CD4-positive, alpha-beta T cell (primary cell): ENCODE measurements at regions not wholly inside any gene's neighbourhood (a gene's known extent, or its start where the extent isn't known, plus 50 kb on each side); places are given as distances from the start of the nearest gene placed in this dataset.

Experiments used
- ATAC-seq: fragments of 200-7000 bp; cut with Tn5 transposase; one replicate; pipeline ENCODE4 v1.10.0; 2022; ENCODE audit warnings: mild to moderate bottlenecking; ENCODE audit not compliant: poor library complexity
- CTCF ChIA-PET: fragments of 350-600 bp; sonication (Branson Sonifier 250); formaldehyde crosslinking; loops from one replicate; lab custom pipeline; 2021; ENCODE audit warnings: antibody characterized with exemption, inconsistent platforms; lab: Charles Lee
- POLR2A ChIA-PET: fragments of 350-600 bp; sonication (Branson Sonifier 250); formaldehyde crosslinking; loops from one replicate; lab custom pipeline; 2021; ENCODE audit warnings: antibody characterized with exemption, inconsistent platforms; lab: Charles Lee
- DNase-seq, 14 experiments: peaks; one replicate each; pipeline ENCODE4 v3.0.0-alpha.2; 2013 to 2020; ENCODE audit warnings: mixed read lengths in 2 of 14
- H3K27ac ChIP-seq, 2 donors: one replicate each; pipeline versions ENCODE4 v1.5.1 to v1.7.0; 2013; ENCODE audit warnings: low read length in 2 of 2, low read depth in 1 of 2, mild to moderate bottlenecking in 1 of 2
- H3K27me3 ChIP-seq, 2 experiments: 1 replicate in 1 of 2; 2 replicates in 1 of 2; pipeline versions ENCODE4 v1.6.1 to v1.7.0; 2013; ENCODE audit warnings: low read length in 2 of 2, control low read depth in 1 of 2, mild to moderate bottlenecking in 1 of 2, moderate library complexity in 1 of 2; ENCODE audit not compliant: insufficient read depth in 2 of 2, control insufficient read depth in 1 of 2
- H3K36me3 ChIP-seq: one replicate; pipeline ENCODE4 v1.6.1; 2013; ENCODE audit warnings: low read length, control low read depth; ENCODE audit not compliant: insufficient read depth
- H3K4me1 ChIP-seq: one replicate; pipeline ENCODE4 v1.6.1; 2013; ENCODE audit warnings: low read length, control low read depth; ENCODE audit not compliant: insufficient read depth
- H3K4me3 ChIP-seq: one replicate; pipeline ENCODE4 v1.5.1; 2013; ENCODE audit warnings: mild to moderate bottlenecking, low read length, moderate library complexity
- H3K9me3 ChIP-seq, 2 experiments: 1 replicate in 1 of 2; 2 replicates in 1 of 2; pipeline versions ENCODE4 v1.6.1 to v1.7.0; 2013; ENCODE audit warnings: low read length in 2 of 2, mild to moderate bottlenecking in 2 of 2, control low read depth in 1 of 2, moderate library complexity in 1 of 2; ENCODE audit not compliant: control insufficient read depth in 1 of 2, insufficient read depth in 1 of 2
- H3K27ac Mint-ChIP-seq: one replicate; pipeline ENCODE4 v1.8.0; 2020; ENCODE audit warnings: mixed read lengths
- H3K27me3 Mint-ChIP-seq: one replicate; pipeline ENCODE4 v1.8.0; 2021; ENCODE audit warnings: mixed read lengths
- H3K36me3 Mint-ChIP-seq: one replicate; pipeline ENCODE4 v1.8.0; 2021; ENCODE audit warnings: low read depth, mixed read lengths
- H3K4me1 Mint-ChIP-seq: one replicate; pipeline ENCODE4 v1.8.0; 2021; ENCODE audit warnings: low read depth, mixed read lengths
- H3K4me3 Mint-ChIP-seq: one replicate; pipeline ENCODE4 v1.8.0; 2020; ENCODE audit warnings: mild to moderate bottlenecking, mixed read lengths
- H3K9me3 Mint-ChIP-seq: one replicate; pipeline ENCODE4 v1.8.0; 2020; ENCODE audit warnings: mixed read lengths
- CTCF ChIP-seq: fragments of 200-600 bp; IDR thresholded peaks from one replicate; pipeline ENCODE4 v1.8.0; 2022; ENCODE audit warnings: antibody characterized with exemption, mild to moderate bottlenecking
- intact Hi-C, 2 experiments: fragments of 100-400 bp; cut with DNase I in 1 of 2; cut with micrococcal nuclease in 1 of 2; formaldehyde crosslinking; loops; one replicate each; pipeline versions ENCODE4 v1.15.1 to v1.9.0; 2023 to 2025; cut with DNase I, micrococcal nuclease

GRCh38 chr2:163541943-163542342 is 193.9 kb downstream of the FIGN start:
- no peaks in the 10 kb centered on the region for H3K36me3 ChIP-seq
- no peaks in the 10 kb centered on the region for H3K27me3 Mint-ChIP-seq

GRCh38 chr2:163541495-163541894 is 194.3 kb downstream of the FIGN start:
- no peaks in the 10 kb centered on the region for H3K27me3 Mint-ChIP-seq
- H3K27ac ChIP-seq, result no peak overlapping the region
- DNase-seq (no peak), ATAC-seq (no peak)
- H3K4me3 ChIP-seq, result no peak overlapping the region
- CTCF ChIA-PET, result no interaction called here
- POLR2A ChIA-PET, result no interaction called here
- no peak overlapping the region for H3K4me3 Mint-ChIP-seq
- H3K36me3 ChIP-seq, result no peaks in the 10 kb centered on the region
- peaks cover 0 to 3% of the 10 kb centered on the region in 2 experiments for H3K9me3 ChIP-seq
- H3K36me3 Mint-ChIP-seq, result no peaks in the 10 kb centered on the region
- intact Hi-C loops, result no loop called here
- no peak overlapping the region for H3K27ac Mint-ChIP-seq
- H3K9me3 Mint-ChIP-seq, result peaks cover 11% of the 10 kb centered on the region
- TF ChIP-seq CTCF, result no peak
- no peaks in the 10 kb centered on the region for H3K27me3 ChIP-seq
- H3K4me1 ChIP-seq, result no peaks in the 10 kb centered on the region
- no peaks in the 10 kb centered on the region for H3K4me1 Mint-ChIP-seq

More at GRCh38 chr2:163541943-163542342, 193.9 kb downstream of the FIGN start:
- no peaks in the 10 kb centered on the region for H3K27me3 ChIP-seq
- Mint-ChIP-seq H3K27ac (no peak overlapping the region), H3K36me3 (no peaks in the 10 kb centered on the region), H3K9me3 (peaks cover 11% of the 10 kb centered on the region), H3K4me1 (no peaks in the 10 kb centered on the region), H3K4me3 (no peak overlapping the region)
- intact Hi-C loops, result no loop called here
- no peak overlapping the region for H3K27ac ChIP-seq
- ChIA-PET CTCF (no interaction called here), POLR2A (no interaction called here)
- ATAC-seq (no peak), DNase-seq (no peak)
- H3K9me3 ChIP-seq, result peaks cover 0 to 3% of the 10 kb centered on the region in 2 experiments
- no peak for TF ChIP-seq CTCF
- H3K4me3 ChIP-seq, result no peak overlapping the region
- H3K4me1 ChIP-seq, result no peaks in the 10 kb centered on the region

GRCh38 chr2:163528640-163529217 is 207.1 kb downstream of the FIGN start:
- Mint-ChIP-seq H3K27ac (no peak overlapping the region), H3K4me1 (no peaks in the 10 kb centered on the region), H3K4me3 (no peak overlapping the region), H3K27me3 (no peaks in the 10 kb centered on the region), H3K9me3 (peaks cover 8% of the 10 kb centered on the region), H3K36me3 (no peaks in the 10 kb centered on the region)
- ChIA-PET CTCF (no interaction called here), POLR2A (no interaction called here)
- Histone ChIP-seq H3K4me3 (no peak overlapping the region), H3K4me1 (no peaks in the 10 kb centered on the region), H3K36me3 (no peaks in the 10 kb centered on the region), H3K9me3 (peaks cover 6 to 8% of the 10 kb centered on the region in 2 experiments), H3K27me3 (no peaks in the 10 kb centered on the region), H3K27ac (no peak overlapping the region)
- TF ChIP-seq CTCF, result no peak
- intact Hi-C loops, result no loop called here
- DNase-seq (no peak), ATAC-seq (no peak)
